SU-DHL-6 (cell line): ENCODE measurements at regions not wholly inside any gene's neighbourhood (a gene's known extent, or its start where the extent isn't known, plus 50 kb on each side); places are given as distances from the start of the nearest gene placed in this dataset.

Experiments
- CTCF ChIP-seq: fragments of 200-600 bp; sonication (generic); IDR thresholded peaks from one replicate; pipeline ENCODE4 v1.5.1; 2017; ENCODE audit warnings: antibody characterized with exemption, mild to moderate bottlenecking, low read length, moderate library complexity; ENCODE audit not compliant: insufficient read depth, poor library complexity, severe bottlenecking
- EZH2phosphoT487 ChIP-seq: fragments of 200-600 bp; sonication (generic), shearing (Covaris generic); conservative IDR thresholded peaks from 2 replicates; pipeline ENCODE4 v1.6.1; 2018; ENCODE audit warnings: mild to moderate bottlenecking, antibody characterized with exemption, low read length, moderate library complexity, mixed read lengths

DNA sequence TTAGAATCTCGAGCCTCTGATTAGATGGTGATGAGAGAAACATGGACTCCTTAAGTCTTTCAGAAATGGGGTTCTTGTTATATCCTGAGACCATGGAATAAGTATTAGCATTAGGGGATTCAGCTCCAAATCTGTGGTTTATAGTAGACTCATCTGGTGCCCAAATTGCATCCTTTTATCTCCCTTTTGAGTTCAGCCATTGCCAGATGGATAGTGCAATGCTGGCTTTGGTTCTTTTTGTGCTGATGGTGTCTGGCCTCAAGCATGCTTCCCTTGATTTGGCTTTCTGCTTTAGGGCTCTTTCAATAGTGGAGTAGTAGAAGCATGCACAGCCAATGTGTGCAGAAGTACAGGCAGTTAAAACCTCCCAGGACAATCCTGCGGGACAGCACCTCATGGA lies 306.4 kb downstream of the TSN start:
- no peak for TF ChIP-seq CTCF
- no peak for TF ChIP-seq EZH2phosphoT487
